Activated gamma-delta T cell (primary cell): ENCODE measurements at regions not wholly inside any gene's neighbourhood (a gene's known extent, or its start where the extent isn't known, plus 50 kb on each side); places are given as distances from the start of the nearest gene placed in this dataset.

Source experiments
- DNase-seq: peaks from one replicate; lab custom pipeline; 2025; lab: John Stamatoyannopoulos, UW

- no peak for DNase-seq
Observed at GRCh38 chr1:29749024-29749945, 513.0 kb downstream of the PTPRU start.

- no peak for DNase-seq
Observed at GRCh38 chr1:29747196-29747595, 510.9 kb downstream of the PTPRU start.

- no peak for DNase-seq
Observed at GRCh38 chr1:29746076-29746665, 509.8 kb downstream of the PTPRU start.

GRCh38 chr1:29744684-29745490 is 508.6 kb downstream of the PTPRU start:
- no peak for DNase-seq

GRCh38 chr1:29743931-29744330 is 507.6 kb downstream of the PTPRU start:
- no peak for DNase-seq

GRCh38 chr1:29743264-29743663 is 506.9 kb downstream of the PTPRU start:
- DNase-seq = no peak

- DNase-seq = no peak
Observed at GRCh38 chr1:29739176-29739575, 502.9 kb downstream of the PTPRU start.

GRCh38 chr1:29736582-29737188 is 500.4 kb downstream of the PTPRU start:
- DNase-seq = no peak

- DNase-seq = no peak
Observed at GRCh38 chr1:29732453-29732852, 496.1 kb downstream of the PTPRU start.

- no peak for DNase-seq
Observed at GRCh38 chr1:29730623-29731022, 494.3 kb downstream of the PTPRU start.

- no peak for DNase-seq
Observed at GRCh38 chr1:29729281-29729680, 493.0 kb downstream of the PTPRU start.

GRCh38 chr1:29728703-29729102 is 492.4 kb downstream of the PTPRU start:
- DNase-seq = no peak

- no peak for DNase-seq
Observed at GRCh38 chr1:29725262-29725661, 488.9 kb downstream of the PTPRU start.

- DNase-seq = no peak
Observed at GRCh38 chr1:29722598-29722997, 486.3 kb downstream of the PTPRU start.

- no peak for DNase-seq
Observed at GRCh38 chr1:29719253-29719652, 482.9 kb downstream of the PTPRU start.

- no peak for DNase-seq
Observed at GRCh38 chr1:29718791-29719190, 482.5 kb downstream of the PTPRU start.

- DNase-seq = no peak
Observed at GRCh38 chr1:29716306-29716705, 480.0 kb downstream of the PTPRU start.

GRCh38 chr1:29713857-29714256 is 477.5 kb downstream of the PTPRU start:
- DNase-seq = no peak

- DNase-seq = no peak
Observed at GRCh38 chr1:29712801-29713200, 476.5 kb downstream of the PTPRU start.

- DNase-seq = no peak
Observed at GRCh38 chr1:29712284-29712651, 475.9 kb downstream of the PTPRU start.

- DNase-seq = no peak
Observed at GRCh38 chr1:29711582-29712283, 475.4 kb downstream of the PTPRU start.
